ENCODE measurements at regions not wholly inside any gene's neighbourhood (a gene's known extent, or its start where the extent isn't known, plus 50 kb on each side); places are given as distances from the start of the nearest gene placed in this dataset.

DNA sequence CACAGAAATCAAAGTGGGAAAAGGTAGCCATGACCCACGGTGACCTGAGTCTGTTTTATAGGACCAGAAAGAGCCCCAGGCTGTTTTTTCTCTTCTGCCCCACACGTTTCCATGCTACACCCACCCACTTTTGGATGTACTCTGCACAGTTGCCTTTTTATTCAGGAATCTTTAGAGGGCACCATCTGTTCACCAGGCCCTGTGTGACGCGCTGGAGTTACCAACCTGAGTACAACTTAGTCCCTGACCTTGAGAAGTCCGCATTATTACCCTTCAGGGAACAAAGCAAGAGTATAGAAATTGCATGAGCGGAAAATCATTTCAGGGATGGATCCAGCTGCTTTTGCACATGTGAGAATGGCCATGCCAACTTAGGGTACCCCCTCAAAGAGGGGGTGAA is 207.8 kb upstream of the GATB start:
- TF ChIP-seq, protein P1, sequence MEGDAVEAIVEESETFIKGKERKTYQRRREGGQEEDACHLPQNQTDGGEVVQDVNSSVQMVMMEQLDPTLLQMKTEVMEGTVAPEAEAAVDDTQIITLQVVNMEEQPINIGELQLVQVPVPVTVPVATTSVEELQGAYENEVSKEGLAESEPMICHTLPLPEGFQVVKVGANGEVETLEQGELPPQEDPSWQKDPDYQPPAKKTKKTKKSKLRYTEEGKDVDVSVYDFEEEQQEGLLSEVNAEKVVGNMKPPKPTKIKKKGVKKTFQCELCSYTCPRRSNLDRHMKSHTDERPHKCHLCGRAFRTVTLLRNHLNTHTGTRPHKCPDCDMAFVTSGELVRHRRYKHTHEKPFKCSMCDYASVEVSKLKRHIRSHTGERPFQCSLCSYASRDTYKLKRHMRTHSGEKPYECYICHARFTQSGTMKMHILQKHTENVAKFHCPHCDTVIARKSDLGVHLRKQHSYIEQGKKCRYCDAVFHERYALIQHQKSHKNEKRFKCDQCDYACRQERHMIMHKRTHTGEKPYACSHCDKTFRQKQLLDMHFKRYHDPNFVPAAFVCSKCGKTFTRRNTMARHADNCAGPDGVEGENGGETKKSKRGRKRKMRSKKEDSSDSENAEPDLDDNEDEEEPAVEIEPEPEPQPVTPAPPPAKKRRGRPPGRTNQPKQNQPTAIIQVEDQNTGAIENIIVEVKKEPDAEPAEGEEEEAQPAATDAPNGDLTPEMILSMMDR (conservative IDR thresholded peaks at IDR 0.05; ENCODE audit: low read length): no peak
- no peak for TF ChIP-seq EZH2phosphoT487 (IDR thresholded peaks at IDR 0.05; ENCODE audit: borderline replicate concordance, low read depth, low read length)

Measured in OCI-LY7 (cell line).